ENCODE measurements at regions not wholly inside any gene's neighbourhood (a gene's known extent, or its start where the extent isn't known, plus 50 kb on each side); places are given as distances from the start of the nearest gene placed in this dataset.

DNA sequence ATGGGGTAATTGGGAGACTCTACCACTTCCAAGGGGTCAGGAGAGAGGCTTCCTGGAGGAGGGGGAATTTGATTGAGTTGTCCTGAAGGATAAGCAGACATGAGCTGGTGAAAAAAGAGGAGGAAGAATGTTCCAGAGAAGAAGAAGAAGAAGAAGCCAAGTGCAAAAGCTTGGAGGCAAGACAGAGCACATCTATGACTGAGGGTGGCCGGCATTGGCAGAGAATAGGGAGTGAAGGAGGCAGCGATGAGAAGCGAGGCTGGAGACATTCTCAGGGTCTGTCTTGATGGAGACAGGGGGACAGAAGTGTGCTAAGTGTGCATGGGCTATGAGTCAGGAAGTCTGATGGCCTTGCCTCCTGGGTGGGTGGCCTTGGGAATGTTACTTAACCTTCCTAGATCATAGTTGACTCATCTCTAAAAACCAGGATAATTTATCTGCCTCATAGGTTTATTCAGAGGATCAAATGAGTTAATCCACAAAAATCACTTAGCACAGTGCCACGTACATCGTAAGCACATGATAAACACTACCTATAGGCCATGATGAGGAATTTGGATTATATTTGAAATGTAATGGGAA is 171.7 kb downstream of the ABCC12 start:
- TF ChIP-seq, protein P1, sequence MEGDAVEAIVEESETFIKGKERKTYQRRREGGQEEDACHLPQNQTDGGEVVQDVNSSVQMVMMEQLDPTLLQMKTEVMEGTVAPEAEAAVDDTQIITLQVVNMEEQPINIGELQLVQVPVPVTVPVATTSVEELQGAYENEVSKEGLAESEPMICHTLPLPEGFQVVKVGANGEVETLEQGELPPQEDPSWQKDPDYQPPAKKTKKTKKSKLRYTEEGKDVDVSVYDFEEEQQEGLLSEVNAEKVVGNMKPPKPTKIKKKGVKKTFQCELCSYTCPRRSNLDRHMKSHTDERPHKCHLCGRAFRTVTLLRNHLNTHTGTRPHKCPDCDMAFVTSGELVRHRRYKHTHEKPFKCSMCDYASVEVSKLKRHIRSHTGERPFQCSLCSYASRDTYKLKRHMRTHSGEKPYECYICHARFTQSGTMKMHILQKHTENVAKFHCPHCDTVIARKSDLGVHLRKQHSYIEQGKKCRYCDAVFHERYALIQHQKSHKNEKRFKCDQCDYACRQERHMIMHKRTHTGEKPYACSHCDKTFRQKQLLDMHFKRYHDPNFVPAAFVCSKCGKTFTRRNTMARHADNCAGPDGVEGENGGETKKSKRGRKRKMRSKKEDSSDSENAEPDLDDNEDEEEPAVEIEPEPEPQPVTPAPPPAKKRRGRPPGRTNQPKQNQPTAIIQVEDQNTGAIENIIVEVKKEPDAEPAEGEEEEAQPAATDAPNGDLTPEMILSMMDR (IDR thresholded peaks at IDR 0.05; ENCODE audit: low read depth, low read length) = no peak
- TF ChIP-seq POLR2A (IDR thresholded peaks at IDR 0.05; ENCODE audit: extremely low read depth, insufficient read length) = no peak
